ENCODE measurements at regions not wholly inside any gene's neighbourhood (a gene's known extent, or its start where the extent isn't known, plus 50 kb on each side); places are given as distances from the start of the nearest gene placed in this dataset.
"Not testable (repeated sequence)": the region's sequence is repeated elsewhere in the genome, so short reads cannot be mapped to it uniquely, and the experiment has no call there.

GRCh38 chr6:168179702-168180382 is 100.8 kb upstream of the FRMD1 start:
- no peak overlapping the region for H3K27ac ChIP-seq

GRCh38 chr6:168179133-168179532 is 100.1 kb upstream of the FRMD1 start:
- TF ChIP-seq ZFX (IDR thresholded peaks at IDR 0.05; ENCODE audit: borderline replicate concordance) (no peak), CTCF (IDR thresholded peaks at IDR 0.05) (no peak)
- H3K27ac ChIP-seq: no peak overlapping the region

More at GRCh38 chr6:168179702-168180382, 100.8 kb upstream of the FRMD1 start:
- TF ChIP-seq CTCF (IDR thresholded peaks at IDR 0.05) (no peak), ZFX (IDR thresholded peaks at IDR 0.05; ENCODE audit: borderline replicate concordance) (no peak)

- TF ChIP-seq ZFX (IDR thresholded peaks at IDR 0.05; ENCODE audit: borderline replicate concordance) (no peak), CTCF (IDR thresholded peaks at IDR 0.05) (no peak)
These were observed 98.3 kb upstream of the FRMD1 start for GRCh38 chr6:168177103-168177891.

DNA sequence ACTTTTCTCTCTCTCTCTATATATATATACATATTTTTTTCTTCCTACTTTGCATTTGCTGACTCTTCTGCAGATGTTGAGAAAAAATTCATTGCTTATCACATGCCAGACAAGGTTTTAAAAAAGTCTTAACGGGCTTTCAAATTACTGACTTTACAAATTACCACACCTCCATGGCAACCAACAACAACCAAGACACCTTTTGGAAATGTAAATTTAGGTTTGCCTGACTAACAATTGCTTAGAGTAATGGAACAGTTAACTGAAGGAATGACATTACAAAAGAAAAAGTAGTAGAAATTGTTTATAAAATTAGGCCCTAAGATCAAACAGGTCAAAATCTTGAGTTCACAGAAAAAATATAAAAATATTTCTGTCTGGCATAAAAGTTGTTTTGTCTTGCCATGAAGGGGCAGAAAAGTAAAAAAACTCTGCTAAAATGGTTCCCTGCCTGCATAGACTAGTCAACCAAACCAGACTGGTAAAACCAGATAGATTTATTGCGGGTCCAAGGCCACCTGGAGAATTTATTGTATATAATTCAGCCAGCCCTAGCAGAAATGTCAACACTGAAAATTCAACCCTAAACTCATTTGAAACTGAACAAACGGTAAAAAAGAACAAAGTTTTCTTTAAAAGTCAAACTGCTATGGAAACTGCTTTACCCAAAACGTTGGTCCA is 92.8 kb upstream of the FRMD1 start:
- TF ChIP-seq ZFX (IDR thresholded peaks at IDR 0.05; ENCODE audit: borderline replicate concordance) (no peak), CTCF (IDR thresholded peaks at IDR 0.05) (no peak)
- H3K27ac ChIP-seq: no peak overlapping the region

More at GRCh38 chr6:168177103-168177891, 98.3 kb upstream of the FRMD1 start:
- no peak overlapping the region for H3K27ac ChIP-seq

DNA sequence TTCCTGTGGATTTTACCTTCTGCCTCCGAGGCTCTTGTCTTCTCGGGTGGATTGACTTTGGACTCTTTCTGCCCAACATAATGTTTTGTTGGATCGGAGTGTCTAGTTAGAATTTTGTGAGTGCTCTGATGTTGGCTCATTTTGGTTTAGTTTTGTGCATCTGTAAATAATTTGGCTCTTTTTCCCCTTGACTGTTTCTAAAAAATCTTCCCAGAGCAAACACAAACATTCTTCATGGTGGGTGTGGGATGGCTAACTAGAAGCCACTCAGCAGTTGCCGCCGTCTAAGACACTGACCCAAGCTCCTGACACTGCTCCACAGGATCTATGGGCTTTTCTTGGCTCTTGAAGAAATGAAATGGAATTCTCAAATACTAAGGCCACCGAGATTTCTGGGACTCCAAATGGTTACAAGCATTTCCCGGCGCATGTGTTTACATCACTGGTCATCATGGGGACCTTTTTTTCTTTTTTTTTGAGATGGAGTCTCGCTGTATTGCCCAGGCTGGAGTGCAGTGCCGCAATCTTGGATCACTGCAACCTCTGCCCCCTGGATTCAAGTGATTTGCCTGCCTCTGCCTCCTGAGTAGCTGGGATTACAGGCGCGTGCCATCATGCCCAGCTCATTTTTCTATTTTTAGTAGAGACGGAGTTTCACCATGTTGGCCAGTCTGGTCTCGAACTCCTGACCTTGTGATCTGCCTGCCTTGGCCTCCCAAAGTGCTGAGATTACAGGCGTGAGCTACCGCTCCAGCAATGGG is 92.0 kb upstream of the FRMD1 start:
- no peak overlapping the region for H3K27ac ChIP-seq
- TF ChIP-seq CTCF (IDR thresholded peaks at IDR 0.05) (no peak), ZFX (IDR thresholded peaks at IDR 0.05; ENCODE audit: borderline replicate concordance) (no peak)

GRCh38 chr6:168169624-168170023 is 90.6 kb upstream of the FRMD1 start:
- TF ChIP-seq CTCF (IDR thresholded peaks at IDR 0.05) (no peak), ZFX (IDR thresholded peaks at IDR 0.05; ENCODE audit: borderline replicate concordance) (no peak)
- no peak overlapping the region for H3K27ac ChIP-seq

GRCh38 chr6:168168936-168169335 is 89.9 kb upstream of the FRMD1 start:
- H3K27ac ChIP-seq: not testable (repeated sequence)

DNA sequence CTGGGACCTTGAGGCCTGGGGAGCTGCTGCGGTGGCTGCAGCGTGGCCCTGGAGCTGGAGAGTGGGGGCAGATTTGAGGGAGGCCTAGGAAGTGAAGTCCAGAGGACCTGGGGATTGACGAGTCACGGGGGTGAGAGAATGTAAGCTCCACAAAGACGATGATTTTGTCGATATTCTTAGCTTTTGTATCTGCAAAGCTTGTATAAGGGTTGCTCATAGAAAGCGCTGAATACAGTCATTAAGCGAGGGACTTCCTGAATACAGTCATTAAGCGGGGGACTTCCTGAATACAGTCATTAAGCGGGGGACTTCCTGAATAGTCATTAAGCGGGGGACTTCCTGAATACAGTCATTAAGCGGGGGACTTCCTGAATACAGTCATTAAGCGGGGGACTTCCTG is 89.3 kb upstream of the FRMD1 start:
- H3K27ac ChIP-seq: not testable (repeated sequence)
